CMK (cell line): ENCODE measurements at regions not wholly inside any gene's neighbourhood (a gene's known extent, or its start where the extent isn't known, plus 50 kb on each side); places are given as distances from the start of the nearest gene placed in this dataset.
"Not testable (repeated sequence)": the region's sequence is repeated elsewhere in the genome, so short reads cannot be mapped to it uniquely, and the experiment has no call there.

Experiments
- DNase-seq: peaks from one replicate; pipeline ENCODE4 v3.0.0-alpha.2; 2010; ENCODE audit warnings: low read depth

DNA sequence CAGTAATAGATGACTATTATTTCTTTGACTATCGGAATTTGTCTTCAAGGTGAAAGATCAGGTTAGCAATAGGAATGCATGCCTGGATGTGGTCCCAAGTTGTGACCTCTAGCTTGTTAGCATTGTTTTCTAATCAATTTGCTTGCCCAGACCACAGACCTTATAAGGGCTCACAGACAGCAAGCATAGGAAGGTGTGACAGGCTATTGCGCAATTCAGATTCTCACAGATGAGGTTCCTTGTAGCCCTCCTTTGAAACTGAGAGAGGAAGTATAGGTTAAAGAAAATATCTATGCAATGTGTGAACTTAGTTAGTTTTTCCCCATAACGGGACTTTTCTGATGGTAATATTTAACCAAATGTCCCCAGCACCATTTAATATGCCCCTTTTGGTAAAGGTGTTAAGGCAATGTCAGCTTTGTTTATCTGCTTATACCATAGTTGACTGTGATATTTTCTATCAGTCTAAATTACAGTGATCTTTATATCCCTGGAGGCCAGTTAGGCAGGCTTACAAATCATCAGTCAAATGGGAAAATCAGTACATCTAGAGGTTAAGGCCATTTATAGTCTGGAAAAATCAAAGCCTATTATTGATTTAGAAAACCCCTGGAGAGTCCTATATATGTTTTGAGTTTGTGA lies 168.1 kb upstream of the MBNL1 start:
- DNase-seq: no peak

DNA sequence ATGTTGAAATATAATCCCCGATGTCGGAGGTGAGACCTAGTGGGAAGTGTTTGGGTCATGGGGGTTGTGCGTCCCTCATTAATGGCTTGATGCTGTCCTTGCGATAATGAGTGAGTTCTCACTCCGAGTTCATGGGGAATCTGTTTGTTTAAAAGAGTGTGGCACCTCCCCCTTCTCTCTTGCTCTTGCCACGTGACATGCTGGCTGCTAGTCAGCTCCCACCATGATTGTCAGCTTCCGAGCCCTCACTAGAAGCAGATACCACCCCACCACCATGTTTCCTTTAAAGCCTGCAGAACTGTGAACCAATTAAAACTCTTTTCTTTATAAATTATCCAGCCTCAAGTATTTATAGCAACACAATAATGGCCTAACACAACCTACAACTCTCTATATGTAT lies 166.3 kb upstream of the MBNL1 start:
- DNase-seq: no peak

DNA sequence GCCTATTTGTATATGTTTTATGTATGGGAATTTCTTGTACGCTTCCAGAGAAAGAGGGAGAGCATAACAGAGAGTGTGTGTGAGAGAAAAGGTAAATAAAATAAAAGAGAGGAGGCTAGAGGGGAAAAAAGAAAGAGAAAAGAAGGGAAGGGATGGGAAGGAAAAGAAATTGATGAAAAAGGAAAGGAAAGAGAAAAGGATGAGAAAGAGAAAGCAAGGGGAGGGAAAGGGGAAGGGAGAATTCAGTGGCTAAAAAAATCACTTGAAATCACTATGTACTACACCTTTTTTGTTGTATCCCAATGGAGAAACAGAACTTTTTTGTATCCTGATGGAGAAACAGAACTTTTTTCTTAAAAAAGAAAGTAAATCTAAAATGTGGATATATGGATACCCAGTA lies 165.5 kb upstream of the MBNL1 start:
- DNase-seq: no peak

DNA sequence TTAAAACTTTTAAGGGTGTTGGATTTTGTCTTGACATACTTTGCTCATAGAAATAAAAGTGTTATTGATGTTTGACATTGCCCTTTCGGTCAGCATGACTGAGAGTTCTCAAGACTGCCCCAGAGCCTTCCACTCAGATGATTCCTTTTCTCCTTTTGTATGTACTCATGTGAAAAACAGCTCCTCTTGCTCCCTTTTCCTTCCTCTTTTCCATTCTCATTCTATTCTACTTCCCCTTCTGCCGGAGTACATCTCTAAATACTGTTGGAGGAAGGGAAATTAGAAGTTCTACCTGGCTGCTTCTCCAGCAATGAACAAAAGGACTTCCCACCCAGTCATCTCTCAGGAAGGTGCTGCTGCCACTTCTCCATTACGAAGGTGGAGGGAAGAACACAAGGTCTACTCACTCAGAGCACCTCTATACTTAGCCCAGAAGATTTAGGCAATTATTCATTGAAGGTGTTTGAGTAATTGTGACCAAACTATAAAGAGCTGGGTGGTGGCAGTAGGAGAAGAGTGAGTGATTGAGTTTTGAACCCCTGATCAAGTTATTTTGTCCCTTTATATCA lies 163.8 kb upstream of the MBNL1 start:
- no peak for DNase-seq

GRCh38 chr3:152105446-152105845 lies 163.3 kb upstream of the MBNL1 start:
- DNase-seq: no peak

DNA sequence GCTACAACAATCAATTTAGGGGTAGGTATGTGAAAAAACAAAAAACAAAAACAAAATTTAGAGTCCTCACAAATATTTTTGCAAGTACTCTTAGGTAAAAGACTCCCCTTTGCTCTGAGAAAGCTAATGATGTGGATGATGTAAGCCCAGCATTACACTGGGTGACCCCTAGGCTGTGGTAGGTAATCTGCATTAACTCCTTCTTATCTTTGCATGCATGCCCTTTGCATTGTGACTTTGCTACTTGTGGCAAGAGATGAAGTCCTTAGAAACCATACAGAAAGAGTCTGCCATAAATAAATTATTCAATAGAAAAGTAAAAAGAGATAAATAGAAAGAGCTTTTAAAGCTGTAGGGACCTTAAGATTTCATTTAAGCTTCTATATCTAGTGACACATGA lies 159.7 kb upstream of the MBNL1 start:
- DNase-seq: peak; percentile 18

GRCh38 chr3:152113413-152113812 lies 155.3 kb upstream of the MBNL1 start:
- no peak for DNase-seq

- DNase-seq: no peak
Observed at GRCh38 chr3:152113992-152114651, 154.6 kb upstream of the MBNL1 start.

GRCh38 chr3:152120601-152121269 lies 148.0 kb upstream of the MBNL1 start:
- DNase-seq: no peak

- no peak for DNase-seq
Observed at GRCh38 chr3:152121270-152121636, 147.5 kb upstream of the MBNL1 start.

DNA sequence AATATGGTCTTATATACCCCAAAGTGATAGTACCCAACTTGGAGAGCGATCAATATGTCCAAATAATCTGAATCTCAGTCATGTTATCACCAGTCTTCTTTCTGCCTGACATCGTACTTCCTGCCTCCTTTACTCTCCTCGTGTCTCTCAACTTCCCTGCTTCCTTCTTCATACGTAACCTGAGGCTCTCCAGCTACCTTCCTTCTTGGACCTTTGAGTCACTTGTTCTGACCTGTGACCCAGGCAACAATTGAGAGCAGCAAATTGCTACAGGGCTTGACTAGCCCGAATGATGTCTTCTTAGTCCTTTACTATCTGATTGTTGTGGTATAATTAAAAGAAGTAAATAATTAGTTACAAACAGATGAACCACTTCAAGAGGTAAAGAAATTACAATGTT lies 145.9 kb upstream of the MBNL1 start:
- no peak for DNase-seq

DNA sequence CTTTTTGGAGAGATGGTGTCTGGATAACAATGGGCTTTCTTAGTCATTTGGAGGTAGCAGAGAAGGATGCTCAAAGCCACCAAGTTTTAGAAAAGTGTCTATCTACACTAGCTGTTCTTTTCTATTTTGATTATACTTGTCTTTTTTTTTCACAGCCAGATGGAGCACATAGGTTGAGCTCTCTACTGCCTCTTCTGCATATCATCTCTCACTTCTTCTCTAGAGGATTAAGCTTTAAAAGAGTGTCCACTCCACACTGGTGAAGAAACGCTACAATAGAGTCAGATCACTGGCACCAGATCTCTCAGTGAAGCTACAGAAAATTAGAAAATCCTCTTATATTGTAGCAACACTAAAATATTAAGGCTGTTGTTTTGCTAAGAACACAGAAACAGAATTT lies 145.3 kb upstream of the MBNL1 start:
- DNase-seq: no peak

DNA sequence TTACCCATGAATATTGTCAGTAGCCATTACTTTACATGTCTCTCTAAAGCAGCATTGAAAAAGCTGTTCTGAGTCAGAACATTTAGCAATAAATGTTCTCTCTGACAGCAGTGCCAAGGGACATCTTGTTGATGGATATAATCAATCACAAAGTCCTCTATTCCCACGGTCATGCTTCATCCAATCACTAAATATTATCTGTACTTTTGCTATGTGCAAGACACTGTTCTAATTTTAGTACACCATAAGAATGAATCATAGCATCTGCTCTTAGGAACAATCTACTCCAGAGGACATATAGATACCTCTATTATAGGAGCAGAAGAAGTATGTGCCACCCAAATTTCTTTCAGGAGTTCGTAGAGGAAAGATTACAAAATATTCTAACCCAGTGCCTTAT lies 142.5 kb upstream of the MBNL1 start:
- DNase-seq: no peak

DNA sequence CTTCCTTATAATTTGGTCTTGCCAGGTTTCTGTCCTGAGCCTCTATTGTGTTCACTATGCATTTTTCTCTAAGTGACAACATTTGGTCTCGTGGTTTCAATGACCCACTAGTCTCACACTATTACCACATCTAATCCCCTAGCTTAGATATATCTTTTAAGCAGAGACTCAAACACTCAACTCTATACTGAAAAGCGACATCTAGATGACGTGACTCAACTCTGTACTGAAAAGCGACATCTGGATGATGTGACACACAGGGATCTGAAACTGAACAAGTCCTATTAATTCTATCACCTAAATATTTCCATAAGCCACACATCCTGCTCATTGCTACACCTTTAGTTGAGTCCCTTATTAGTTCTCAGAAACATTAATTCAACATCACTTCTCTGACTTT lies 141.7 kb upstream of the MBNL1 start:
- no peak for DNase-seq

- no peak for DNase-seq
Observed at GRCh38 chr3:152128356-152128755, 140.4 kb upstream of the MBNL1 start.

GRCh38 chr3:152139651-152140050 lies 129.1 kb upstream of the MBNL1 start:
- no peak for DNase-seq

- no peak for DNase-seq
Observed at GRCh38 chr3:152146461-152146860, 122.3 kb upstream of the MBNL1 start.

- DNase-seq: no peak
Observed at GRCh38 chr3:152147748-152148147, 121.0 kb upstream of the MBNL1 start.

GRCh38 chr3:152148579-152148978 lies 120.2 kb upstream of the MBNL1 start:
- no peak for DNase-seq

DNA sequence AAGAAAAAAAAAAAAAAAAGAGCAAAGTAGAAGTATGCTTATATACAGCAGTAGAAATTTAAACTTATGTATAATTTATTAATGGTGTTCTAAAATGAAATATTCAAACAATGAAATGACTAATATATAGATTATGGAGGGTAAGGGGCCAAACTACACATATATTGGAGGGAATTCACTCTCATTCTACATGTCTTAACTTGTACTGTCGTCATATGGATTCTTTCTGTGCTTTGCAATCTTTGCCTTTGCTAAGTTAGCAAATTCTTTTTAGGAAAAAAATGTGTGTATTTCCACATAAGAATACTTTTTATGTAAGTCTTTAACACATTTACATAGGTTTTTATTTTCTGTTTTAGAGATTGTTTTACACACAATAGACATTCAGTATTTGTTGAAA lies 118.9 kb upstream of the MBNL1 start:
- no peak for DNase-seq

DNA sequence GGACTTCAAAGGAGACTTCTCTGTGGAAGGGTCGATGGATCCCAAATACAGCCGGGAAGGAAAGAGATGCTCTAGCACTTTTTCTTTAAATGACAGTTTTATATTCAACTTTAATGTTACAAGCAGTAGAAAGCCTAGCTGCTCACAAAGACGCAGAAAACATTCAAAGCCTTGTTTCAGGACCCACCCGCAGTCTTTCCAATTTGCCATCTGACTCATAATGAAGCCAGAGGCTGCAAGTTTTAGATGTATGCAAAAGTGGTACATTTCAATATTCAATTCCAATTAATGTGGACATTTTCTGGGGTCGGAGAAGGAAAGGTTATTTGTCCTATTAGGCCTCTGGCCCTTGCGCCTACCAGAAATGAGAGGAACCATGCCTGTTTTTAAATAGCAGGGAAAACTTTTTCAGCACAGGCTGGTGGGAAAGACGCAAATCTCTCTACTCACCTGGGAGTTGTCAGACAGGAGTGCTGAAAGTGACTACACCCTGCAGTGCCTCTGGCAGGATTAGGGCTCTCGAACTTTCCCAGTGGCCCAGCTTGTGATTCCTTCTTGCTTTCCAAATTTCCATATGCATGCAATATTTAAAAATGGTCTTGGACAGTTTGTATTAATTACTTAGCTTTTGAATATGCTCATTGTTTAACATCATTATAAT lies 117.4 kb upstream of the MBNL1 start:
- DNase-seq: no peak

DNA sequence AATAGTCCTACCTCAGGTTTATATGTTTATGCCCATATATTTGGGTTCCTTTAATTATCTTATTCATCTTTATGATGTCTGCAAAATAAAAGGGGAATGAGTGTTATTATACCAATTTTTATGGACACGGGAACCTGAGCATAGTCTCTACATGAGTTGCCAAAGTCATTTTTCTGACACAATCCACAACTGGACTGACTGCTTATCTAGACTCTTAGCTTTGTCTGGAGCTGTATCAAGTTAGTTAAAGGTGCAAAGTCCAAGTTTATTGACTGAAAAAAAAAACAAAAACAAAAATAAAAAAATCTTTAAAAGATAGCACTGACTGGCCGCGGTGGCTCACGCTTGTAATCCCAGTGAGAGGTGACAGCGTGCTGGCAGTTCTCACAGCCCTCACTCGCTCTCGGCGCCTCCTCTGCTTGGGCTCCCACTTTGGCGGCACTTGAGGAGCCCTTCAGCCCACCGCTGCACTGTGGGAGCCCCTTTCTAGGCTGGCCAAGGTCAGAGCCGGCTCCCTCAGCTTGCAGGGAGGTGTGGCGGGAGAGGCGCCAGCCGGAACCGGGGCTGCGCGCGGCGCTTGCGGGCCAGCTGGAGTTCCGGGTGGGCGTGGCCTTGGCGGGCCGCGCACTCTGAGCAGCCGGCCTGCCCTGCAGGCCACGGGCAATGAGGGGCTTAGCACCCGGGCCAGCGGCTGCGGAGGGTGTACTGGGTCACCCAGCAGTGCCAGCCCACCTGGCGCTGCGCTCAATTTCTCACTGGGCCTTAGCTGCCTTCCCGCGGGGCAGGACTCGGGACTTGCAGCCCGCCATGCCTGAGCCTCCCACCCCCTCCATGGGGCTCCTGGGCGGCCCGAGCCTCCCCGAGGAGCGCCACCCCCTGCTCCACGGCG lies 116.6 kb upstream of the MBNL1 start:
- DNase-seq: not testable (repeated sequence)
